ENCODE measurements at regions not wholly inside any gene's neighbourhood (a gene's known extent, or its start where the extent isn't known, plus 50 kb on each side); places are given as distances from the start of the nearest gene placed in this dataset.

DNA sequence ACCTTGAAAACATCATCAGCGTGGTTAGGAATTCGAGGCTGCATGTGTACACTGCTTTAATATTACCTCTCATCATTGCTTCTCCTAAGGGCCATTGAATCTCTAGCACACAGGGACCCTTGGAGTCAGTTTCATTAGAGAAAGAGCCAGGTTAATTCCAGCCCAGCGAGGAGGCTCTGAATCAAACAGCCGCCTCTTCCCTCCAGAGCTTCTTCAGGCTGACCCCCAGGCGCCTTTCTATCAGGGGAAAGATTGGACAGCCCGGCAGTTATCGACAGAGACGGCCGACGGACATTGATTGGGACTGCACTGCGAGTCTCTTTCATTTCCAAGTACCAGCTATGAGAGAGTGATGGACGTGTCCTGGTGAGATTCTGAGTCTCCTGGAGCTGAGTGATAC lies 159.2 kb downstream of the ANKRD60 start:
- Histone ChIP-seq H3K4me1 (ENCODE audit: insufficient read depth, low read length) (no peaks in the 10 kb centered on the region; the same call in 1 of the 2 replicates), H3T11ph (ENCODE audit: low read length) (no peak overlapping the region), H3K79me2 (ENCODE audit: insufficient read depth, low read length) (no peaks in the 10 kb centered on the region), H4K91ac (ENCODE audit: insufficient read length, low read depth, low read length) (no peak overlapping the region), H3K79me1 (ENCODE audit: insufficient read depth, low read depth, low read length, poor library complexity, severe bottlenecking) (no peaks in the 10 kb centered on the region), H3K23ac (ENCODE audit: insufficient read length, low read depth, low read length) (no peak overlapping the region), H3K27ac (ENCODE audit: insufficient read length, low read depth, low read length) (no peak overlapping the region), H2BK5ac (ENCODE audit: insufficient read length, low read length) (no peak overlapping the region), H3K9ac (ENCODE audit: extremely low read depth, insufficient read length, low read length) (no peak overlapping the region), H4K20me1 (ENCODE audit: control insufficient read depth, insufficient read depth, insufficient read length) (no peaks in the 10 kb centered on the region), H2AFZ (ENCODE audit: low read length) (no peak overlapping the region), H2BK20ac (ENCODE audit: low read depth, low read length, poor library complexity, severe bottlenecking) (no peak overlapping the region), H4K8ac (replicated peaks; ENCODE audit: insufficient read length, low read depth, low read length) (no peak overlapping the region), H3K4me2 (ENCODE audit: insufficient read depth, insufficient read length, low read length) (no peak overlapping the region), H4K5ac (ENCODE audit: insufficient read length, low read depth, low read length) (no peak overlapping the region), H3K56ac (ENCODE audit: insufficient read length, low read depth, low read length) (no peak overlapping the region), H3K14ac (ENCODE audit: insufficient read depth, low read length) (no peak overlapping the region), H3K18ac (ENCODE audit: insufficient read length, low read depth, low read length) (no peak overlapping the region), H2BK12ac (ENCODE audit: insufficient read length, low read depth, low read length) (no peak overlapping the region), H2BK15ac (ENCODE audit: low read depth, low read length) (no peak overlapping the region), H3K23me2 (ENCODE audit: insufficient read length, low read depth, low read length, poor library complexity, severe bottlenecking) (no peaks in the 10 kb centered on the region), H3K4ac (ENCODE audit: low read depth, low read length) (no peak overlapping the region), H2BK120ac (ENCODE audit: low read depth, low read length, poor library complexity, severe bottlenecking) (no peak overlapping the region), H3K9me3 (ENCODE audit: control insufficient read depth, low read depth, low read length) (no peaks in the 10 kb centered on the region), H3K27me3 (ENCODE audit: insufficient read depth, low read length) (no peaks in the 10 kb centered on the region), H2AK5ac (ENCODE audit: insufficient read length, low read length) (no peak overlapping the region)
- Mint-ChIP-seq H3K9me3 (no peaks in the 10 kb centered on the region), H3K27ac (no peak overlapping the region), H3K4me3 (no peak overlapping the region), H3K36me3 (ENCODE audit: insufficient read depth in 1 of 3, low read depth in 3 of 3) (no peaks in the 10 kb centered on the region; a peak in 1 of 7 replicates), H3K27me3 (ENCODE audit: low read depth) (peaks cover 22% of the 10 kb centered on the region), H3K4me1 (peaks cover 5 to 9% of the 10 kb centered on the region in 2 experiments)
- TF ChIP-seq, protein P1, sequence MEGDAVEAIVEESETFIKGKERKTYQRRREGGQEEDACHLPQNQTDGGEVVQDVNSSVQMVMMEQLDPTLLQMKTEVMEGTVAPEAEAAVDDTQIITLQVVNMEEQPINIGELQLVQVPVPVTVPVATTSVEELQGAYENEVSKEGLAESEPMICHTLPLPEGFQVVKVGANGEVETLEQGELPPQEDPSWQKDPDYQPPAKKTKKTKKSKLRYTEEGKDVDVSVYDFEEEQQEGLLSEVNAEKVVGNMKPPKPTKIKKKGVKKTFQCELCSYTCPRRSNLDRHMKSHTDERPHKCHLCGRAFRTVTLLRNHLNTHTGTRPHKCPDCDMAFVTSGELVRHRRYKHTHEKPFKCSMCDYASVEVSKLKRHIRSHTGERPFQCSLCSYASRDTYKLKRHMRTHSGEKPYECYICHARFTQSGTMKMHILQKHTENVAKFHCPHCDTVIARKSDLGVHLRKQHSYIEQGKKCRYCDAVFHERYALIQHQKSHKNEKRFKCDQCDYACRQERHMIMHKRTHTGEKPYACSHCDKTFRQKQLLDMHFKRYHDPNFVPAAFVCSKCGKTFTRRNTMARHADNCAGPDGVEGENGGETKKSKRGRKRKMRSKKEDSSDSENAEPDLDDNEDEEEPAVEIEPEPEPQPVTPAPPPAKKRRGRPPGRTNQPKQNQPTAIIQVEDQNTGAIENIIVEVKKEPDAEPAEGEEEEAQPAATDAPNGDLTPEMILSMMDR (conservative IDR thresholded peaks at IDR 0.05): no peak
- no peak for DNase-seq
- no CpG with 5 or more reads among the region's 12 CpGs for WGBS (ENCODE audit: extremely low coverage, insufficient read length, low lambda C conversion rate)
